NCI-H2107 treated with DMSO at 0.1 percent for 48 hours (cell line): ENCODE measurements at regions not wholly inside any gene's neighbourhood (a gene's known extent, or its start where the extent isn't known, plus 50 kb on each side); places are given as distances from the start of the nearest gene placed in this dataset.
"Not testable (repeated sequence)": the region's sequence is repeated elsewhere in the genome, so short reads cannot be mapped to it uniquely, and the experiment has no call there.

Experiments used
- DNase-seq: peaks from one replicate; lab custom pipeline; 2025; ENCODE audit not compliant: unreplicated experiment; lab: John Stamatoyannopoulos, UW

- no peak for DNase-seq
Measured at GRCh38 chr10:34908481-34908880, 93.4 kb upstream of the PARD3 start.

GRCh38 chr10:34907743-34908430 lies 92.8 kb upstream of the PARD3 start:
- no peak for DNase-seq

- peak; percentile 81 for DNase-seq
Measured at GRCh38 chr10:34906067-34906965, 91.2 kb upstream of the PARD3 start.

GRCh38 chr10:34905200-34905927 lies 90.3 kb upstream of the PARD3 start:
- no peak for DNase-seq

- DNase-seq: no peak
Measured at GRCh38 chr10:34904191-34904590, 89.1 kb upstream of the PARD3 start.

GRCh38 chr10:34899161-34899560 lies 84.1 kb upstream of the PARD3 start:
- DNase-seq: no peak

- no peak for DNase-seq
Measured at GRCh38 chr10:34895977-34896376, 80.9 kb upstream of the PARD3 start.

- not testable (repeated sequence) for DNase-seq
Measured at GRCh38 chr10:34895046-34895445, 80.0 kb upstream of the PARD3 start.

GRCh38 chr10:34892521-34892920 lies 77.4 kb upstream of the PARD3 start:
- DNase-seq: not testable (repeated sequence)

- DNase-seq: no peak
Measured at GRCh38 chr10:34890939-34891338, 75.8 kb upstream of the PARD3 start.

- no peak for DNase-seq
Measured at GRCh38 chr10:34889004-34889869, 74.1 kb upstream of the PARD3 start.

GRCh38 chr10:34886906-34887642 lies 72.0 kb upstream of the PARD3 start:
- DNase-seq: no peak

- no peak for DNase-seq
Measured at GRCh38 chr10:34885898-34886297, 70.8 kb upstream of the PARD3 start.

GRCh38 chr10:34885011-34885410 lies 69.9 kb upstream of the PARD3 start:
- no peak for DNase-seq

GRCh38 chr10:34884272-34884952 lies 69.3 kb upstream of the PARD3 start:
- DNase-seq: no peak

- no peak for DNase-seq
Measured at GRCh38 chr10:34880817-34881216, 65.7 kb upstream of the PARD3 start.

GRCh38 chr10:34878651-34879050 lies 63.6 kb upstream of the PARD3 start:
- not testable (repeated sequence) for DNase-seq

GRCh38 chr10:34875061-34875460 lies 60.0 kb upstream of the PARD3 start:
- no peak for DNase-seq

GRCh38 chr10:34872820-34873219 lies 57.7 kb upstream of the PARD3 start:
- DNase-seq: no peak
